ENCODE measurements at regions not wholly inside any gene's neighbourhood (a gene's known extent, or its start where the extent isn't known, plus 50 kb on each side); places are given as distances from the start of the nearest gene placed in this dataset.

- TF ChIP-seq GATA2 (IDR thresholded peaks at IDR 0.05; ENCODE audit: low read depth, low read length): no peak
- no peak for TF ChIP-seq GATA3 (IDR thresholded peaks at IDR 0.05; ENCODE audit: low read depth, low read length)
Measured at GRCh38 chrX:96386325-96386724, 298.3 kb upstream of the DIAPH2 start.

Data from SH-SY5Y (cell line).